HL-60/S4 (cell line): ENCODE measurements at regions not wholly inside any gene's neighbourhood (a gene's known extent, or its start where the extent isn't known, plus 50 kb on each side); places are given as distances from the start of the nearest gene placed in this dataset.

ENCODE experiments used
- in situ Hi-C: fragments of 300-500 bp; cut with MboI; formaldehyde crosslinking; loops from 2 replicates; pipeline ENCODE4 v1.14.3; 2022; ENCODE audit warnings: low sequenced_read_pairs

GRCh38 chr18:73966954-73967353, 180.7 kb downstream of the FBXO15 start:
- in situ Hi-C loops = no loop called here

DNA sequence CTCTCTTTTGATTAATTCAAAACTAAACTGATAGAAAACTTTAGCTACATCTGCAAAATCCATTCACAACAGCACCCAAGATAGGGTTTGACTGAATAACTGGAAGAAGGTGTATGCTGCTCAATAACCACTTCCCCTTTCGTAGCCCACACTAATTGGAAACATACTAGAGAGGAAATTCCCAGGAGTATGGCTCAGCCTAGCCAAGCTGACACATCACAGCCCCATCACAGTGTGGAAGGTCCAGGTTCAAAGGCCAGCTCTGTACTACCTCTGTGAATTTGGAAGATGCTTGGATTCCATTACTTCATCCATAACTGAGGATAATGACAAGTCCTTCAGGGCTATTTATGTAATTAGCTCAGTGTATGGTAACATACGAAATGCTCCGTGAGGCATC, 185.4 kb downstream of the FBXO15 start:
- in situ Hi-C loops = no loop called here

GRCh38 chr18:73961804-73962203, 185.8 kb downstream of the FBXO15 start:
- in situ Hi-C loops = no loop called here

GRCh38 chr18:73959352-73959751, 188.3 kb downstream of the FBXO15 start:
- in situ Hi-C loops = no loop called here

DNA sequence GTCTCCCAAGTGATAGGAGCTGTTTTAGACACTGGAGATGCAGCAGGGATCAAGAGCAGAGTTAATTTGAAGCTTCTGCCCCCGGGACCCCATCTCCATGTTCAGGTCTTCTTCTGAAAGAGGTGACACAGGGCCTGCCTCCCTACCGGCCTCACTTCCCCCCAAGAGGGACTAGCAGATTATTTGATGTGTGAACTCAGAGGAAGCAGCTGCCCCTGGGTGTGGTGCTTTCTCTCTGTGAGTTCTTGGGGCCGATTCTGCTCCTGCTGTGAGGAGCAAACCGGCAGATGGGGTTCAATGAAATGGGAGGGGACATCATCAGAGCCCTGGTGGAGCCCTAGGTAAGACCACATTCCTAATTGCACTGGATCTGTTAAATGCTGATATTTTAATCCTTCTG, 193.4 kb downstream of the FBXO15 start:
- in situ Hi-C loops = no loop called here

DNA sequence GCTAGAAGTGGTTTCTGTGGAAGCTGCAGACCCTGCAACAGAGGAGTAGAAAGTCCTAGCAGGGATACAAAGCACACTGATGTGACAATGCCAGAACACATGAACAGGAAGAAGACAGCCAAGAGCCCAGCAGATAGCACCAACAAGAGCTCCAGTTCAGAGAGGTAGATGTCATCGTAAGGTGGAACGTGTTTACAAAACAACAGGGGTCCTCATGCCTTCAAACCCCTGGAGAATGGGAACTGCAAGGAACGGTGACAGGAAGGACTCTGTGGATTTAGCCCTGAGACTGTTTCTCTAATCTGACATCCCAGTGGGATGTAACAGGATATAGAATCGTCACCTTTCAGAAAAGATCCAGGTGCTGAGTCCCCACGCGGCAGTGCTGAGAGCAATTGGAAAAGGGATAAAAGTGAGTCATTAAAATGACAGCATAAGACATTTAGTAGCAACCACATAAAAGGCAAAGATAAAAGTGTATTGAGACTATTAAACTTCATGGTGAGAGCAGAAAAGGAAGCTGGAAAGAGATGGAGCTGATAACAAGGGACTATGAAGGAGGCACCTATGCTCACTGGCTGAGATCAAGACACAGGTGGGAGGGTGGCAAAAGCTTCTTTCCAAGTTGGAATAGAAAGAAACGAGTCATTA, 195.2 kb downstream of the FBXO15 start:
- in situ Hi-C loops = no loop called here

GRCh38 chr18:73950116-73950700, 197.4 kb downstream of the FBXO15 start:
- in situ Hi-C loops = no loop called here

DNA sequence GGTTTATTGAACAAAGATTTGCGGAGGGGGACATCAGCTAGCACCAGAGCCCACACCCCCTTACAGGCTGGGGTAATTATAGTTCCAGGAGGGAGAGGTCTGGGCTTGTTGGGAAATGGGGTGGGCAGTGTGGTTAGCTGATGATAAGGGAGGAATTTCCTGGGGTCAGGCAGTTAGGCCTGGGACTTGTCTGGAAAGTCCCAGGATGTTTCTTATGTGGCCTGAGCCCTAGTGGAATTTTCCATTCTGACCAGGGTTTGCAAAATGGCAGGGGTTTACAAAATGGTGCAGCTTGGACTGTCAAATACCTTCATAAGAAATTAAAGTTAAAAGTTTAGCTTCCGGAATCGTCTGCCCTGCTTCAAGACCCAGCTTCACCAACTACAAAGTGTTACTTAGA, 199.1 kb downstream of the FBXO15 start:
- in situ Hi-C loops = no loop called here

- in situ Hi-C loops = no loop called here
These were observed 199.6 kb downstream of the FBXO15 start for GRCh38 chr18:73948084-73948483.

DNA sequence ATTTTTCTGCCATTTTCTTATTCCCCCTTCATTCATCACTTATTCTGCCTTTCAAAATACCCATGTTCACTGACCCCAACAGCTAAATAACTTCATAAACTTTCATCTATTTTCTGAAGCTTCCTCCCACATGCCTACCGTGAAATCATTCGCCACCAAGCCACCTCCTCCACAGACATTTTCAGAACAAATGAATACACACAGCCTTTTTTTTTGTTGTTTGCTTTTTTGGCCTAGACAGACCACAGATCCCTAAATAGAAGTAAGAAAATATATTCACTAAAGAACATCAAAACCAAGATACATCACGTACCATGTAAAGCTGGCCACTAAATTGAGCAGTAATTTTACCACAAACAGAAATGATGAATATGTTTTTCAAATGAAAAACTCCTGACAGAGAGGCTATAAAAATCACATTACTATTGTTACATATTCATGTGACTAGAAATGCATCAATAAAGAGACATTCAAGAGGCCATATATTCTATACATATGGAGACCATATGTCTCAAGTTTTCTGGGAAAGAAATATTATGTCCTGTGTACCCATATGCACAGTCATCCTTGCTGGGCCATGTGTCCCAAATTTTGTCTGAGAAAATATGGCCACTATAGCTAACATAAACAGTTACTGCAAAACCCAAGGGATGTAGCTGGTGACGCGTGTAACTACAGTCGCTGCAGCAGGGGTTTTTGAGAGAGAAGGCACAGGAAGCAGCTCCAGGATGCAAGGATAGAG, 200.3 kb downstream of the FBXO15 start:
- in situ Hi-C loops = no loop called here

DNA sequence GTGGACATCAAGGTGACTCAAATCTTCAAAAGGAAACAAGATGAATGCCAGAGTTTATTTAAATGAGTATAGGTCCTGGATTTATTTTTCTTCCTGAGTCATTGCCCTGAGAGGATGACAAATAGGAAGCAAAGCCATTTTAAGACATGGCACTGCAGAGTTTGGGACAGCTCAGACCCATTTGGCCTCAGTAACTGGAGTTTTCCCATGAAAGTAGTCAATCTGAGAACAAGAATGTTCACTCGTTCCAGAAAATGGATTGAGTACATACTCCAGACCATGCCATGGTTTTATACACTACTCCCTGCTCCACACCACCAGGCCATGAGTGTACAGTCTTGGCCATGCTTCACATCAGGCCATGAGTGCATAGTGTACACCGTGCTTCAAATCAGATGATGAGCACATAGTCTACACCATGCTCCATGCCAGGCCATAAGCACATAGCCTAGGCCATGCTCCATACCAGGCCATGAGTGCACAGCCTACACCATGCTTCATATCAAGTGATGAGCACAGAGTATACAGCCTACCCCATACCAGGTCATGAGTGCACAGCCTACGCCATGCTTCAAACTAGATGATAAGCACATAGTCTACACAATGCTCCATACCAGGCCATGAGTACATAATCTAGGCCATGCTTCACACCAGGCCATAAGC, 202.4 kb downstream of the FBXO15 start:
- in situ Hi-C loops = no loop called here

- in situ Hi-C loops = no loop called here
These were observed 202.9 kb downstream of the FBXO15 start for GRCh38 chr18:73944715-73945114.

GRCh38 chr18:73943763-73944162, 203.9 kb downstream of the FBXO15 start:
- in situ Hi-C loops = no loop called here

- in situ Hi-C loops = no loop called here
These were observed 204.7 kb downstream of the FBXO15 start for GRCh38 chr18:73942956-73943355.

DNA sequence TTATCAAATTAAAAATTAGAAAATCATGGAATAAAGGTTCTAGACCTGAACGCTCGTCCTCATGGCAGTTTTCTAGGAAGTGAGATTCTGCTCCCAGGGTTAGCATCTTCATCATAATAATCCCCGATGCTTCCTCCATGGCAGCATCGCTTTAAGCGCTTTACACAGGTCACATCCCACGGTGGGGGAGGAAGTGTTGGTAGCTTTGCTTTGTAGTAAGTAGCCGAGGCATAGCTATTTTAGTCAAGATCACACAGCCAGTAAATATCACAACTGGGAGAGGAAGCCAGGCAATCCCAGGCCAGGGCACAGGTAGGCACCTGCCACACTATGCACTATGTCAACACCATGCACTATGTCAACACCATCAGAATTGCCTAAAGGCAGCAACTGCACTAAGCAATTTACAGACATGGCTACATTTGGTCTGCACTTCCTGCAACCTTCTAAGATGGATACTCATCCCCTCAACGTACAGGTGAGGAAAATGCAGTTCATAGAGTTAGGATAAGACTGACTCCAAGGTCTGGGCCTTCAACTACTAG, 205.5 kb downstream of the FBXO15 start:
- in situ Hi-C loops = no loop called here

- in situ Hi-C loops = no loop called here
These were observed 206.9 kb downstream of the FBXO15 start for GRCh38 chr18:73940721-73941120.

GRCh38 chr18:73939391-73939790, 208.2 kb downstream of the FBXO15 start:
- in situ Hi-C loops = no loop called here

DNA sequence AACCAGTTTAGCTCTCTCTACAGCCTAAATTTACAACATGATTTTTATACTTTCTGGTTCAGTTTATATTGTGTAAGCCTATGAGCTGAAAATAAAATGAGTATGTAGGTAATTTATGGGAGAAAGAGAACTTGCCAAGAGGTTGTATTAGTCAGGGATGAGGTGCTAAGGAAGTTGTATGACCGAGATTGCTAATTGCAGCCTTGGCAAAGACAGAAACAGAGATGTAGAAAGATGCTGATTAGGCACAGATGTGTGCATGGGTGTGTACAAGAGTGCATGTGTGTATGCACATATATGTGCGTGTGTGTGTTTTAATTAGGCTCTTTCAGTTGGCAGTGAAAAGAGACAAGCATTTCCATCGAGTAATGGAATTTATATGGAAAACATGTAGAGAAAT, 213.9 kb downstream of the FBXO15 start:
- in situ Hi-C loops = no loop called here

DNA sequence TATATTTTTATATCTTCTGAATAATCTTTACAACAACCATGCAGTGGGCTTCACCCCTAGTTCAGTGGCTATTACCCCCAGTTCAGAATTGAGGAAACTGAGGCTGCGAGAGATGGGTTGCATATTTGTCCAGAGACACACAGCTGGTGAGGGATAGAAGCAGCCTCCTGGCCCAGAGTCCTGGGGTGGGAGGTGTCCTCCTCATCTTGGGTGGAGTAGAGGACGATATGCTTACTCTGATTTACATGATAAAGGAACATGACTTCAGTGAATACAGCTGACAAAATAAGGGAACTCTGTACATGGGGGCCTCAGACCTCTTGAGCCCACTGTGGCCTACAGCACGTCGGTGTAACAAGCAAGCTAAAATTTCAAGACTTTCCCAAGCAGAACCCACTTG, 214.7 kb downstream of the FBXO15 start:
- in situ Hi-C loops = no loop called here

DNA sequence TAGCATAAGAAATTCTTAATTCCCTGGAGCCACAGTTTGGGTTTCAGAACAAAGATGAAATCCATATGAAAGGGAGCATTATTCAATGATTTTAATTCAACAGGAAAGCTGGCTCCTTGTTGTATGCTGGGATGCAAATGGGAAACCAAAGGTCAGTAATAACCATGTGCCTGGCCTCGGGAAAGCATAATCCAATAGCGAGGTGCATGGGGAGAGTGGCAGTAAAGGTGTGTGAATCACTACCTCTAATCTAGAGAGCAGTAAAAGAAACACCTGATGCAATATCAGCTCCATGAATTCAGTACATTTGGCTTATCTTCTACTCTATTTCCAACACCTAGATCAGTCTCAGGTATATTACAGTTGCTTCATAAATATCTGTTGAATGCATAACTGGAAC, 220.1 kb downstream of the FBXO15 start:
- in situ Hi-C loops = no loop called here

DNA sequence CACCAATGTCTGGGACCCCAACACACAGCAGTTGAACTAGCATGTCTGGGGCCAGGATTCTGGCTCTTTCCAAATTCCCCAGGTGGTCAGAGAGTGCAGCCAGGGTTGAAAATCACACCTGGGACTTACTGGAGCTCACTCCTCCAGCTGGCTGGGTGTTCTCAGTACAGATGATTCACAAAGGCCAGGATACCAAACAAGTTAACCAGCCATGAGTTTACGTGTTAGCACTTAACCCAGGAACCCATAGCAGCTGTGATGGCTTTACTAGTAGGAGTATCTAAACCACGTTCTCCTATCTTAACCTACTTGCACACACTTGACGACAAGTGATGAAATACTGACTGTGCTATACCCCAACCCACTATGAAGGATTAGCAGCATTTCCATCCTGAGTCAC, 222.8 kb downstream of the FBXO15 start:
- in situ Hi-C loops = no loop called here

DNA sequence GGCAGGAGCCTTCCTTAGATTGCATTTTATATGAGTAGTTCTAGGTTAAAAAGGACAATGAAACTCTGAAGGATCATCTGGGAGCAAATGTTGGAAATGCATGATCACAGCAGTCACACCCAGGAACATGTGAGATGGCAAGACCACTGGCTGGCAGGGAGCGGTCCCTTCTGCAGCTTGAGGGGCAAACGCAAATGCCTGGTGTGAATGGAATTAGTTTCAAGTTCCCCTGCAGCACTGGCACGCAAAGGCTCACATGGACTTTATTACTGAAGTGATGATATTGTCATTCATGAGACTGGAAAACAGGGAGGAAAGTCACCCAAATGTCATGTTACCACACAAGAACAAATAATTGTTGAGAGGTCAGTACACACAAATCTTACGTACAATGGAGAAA, 223.3 kb downstream of the FBXO15 start:
- in situ Hi-C loops = no loop called here
